HG03460 (cell line): ENCODE measurements at regions not wholly inside any gene's neighbourhood (a gene's known extent, or its start where the extent isn't known, plus 50 kb on each side); places are given as distances from the start of the nearest gene placed in this dataset.
"Not testable (repeated sequence)": the region's sequence is repeated elsewhere in the genome, so short reads cannot be mapped to it uniquely, and the experiment has no call there.

ENCODE experiments used
- ATAC-seq: cut with Tn5 transposase; IDR thresholded peaks from one replicate; pipeline ENCODE4 v1.9.1; 2021; ENCODE audit not compliant: unreplicated experiment

DNA sequence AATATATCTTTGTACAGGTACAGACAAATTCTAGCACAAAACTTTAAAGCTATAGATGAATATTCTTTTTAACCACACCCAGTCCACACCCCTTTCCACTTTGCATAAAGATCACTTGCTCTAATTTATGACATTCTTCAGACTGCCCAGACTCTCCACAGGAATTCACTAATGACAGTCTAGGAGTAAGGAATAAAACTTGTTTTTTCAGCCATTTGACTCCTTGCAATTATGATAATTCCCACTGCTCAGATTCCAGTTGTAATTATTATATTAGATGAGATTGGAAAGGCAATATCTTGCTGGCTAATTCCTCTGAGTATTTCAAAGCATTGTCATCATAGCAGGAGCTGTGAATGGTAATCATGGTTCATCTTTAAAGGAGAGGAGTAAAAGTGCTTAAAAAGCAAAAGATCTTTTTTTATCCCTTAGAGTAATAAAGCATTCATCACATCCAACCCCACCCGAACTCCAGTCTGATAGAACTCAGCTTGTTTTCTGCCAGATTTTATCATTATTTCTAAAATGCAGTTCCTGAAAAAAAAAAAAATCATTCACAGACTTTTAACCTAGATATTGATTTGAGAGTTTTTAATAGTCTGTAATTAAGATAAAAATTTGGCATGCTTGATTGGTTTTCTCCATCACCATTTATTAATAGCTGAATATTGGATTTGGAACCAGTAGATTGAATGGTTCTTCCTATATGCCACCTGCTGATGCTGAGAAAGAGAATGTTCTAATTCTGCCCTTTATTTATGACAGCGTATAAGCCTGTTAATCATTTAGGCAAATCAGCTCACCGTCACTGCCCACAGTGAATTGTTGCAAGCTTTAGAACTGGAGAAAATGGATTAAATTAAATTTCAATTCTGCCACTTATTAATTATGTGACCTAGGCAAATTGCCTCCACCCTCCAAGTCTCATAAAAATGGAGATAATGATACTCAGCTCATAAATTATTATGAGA, 93.9 kb upstream of the RASSF8 start:
- no peak for ATAC-seq

DNA sequence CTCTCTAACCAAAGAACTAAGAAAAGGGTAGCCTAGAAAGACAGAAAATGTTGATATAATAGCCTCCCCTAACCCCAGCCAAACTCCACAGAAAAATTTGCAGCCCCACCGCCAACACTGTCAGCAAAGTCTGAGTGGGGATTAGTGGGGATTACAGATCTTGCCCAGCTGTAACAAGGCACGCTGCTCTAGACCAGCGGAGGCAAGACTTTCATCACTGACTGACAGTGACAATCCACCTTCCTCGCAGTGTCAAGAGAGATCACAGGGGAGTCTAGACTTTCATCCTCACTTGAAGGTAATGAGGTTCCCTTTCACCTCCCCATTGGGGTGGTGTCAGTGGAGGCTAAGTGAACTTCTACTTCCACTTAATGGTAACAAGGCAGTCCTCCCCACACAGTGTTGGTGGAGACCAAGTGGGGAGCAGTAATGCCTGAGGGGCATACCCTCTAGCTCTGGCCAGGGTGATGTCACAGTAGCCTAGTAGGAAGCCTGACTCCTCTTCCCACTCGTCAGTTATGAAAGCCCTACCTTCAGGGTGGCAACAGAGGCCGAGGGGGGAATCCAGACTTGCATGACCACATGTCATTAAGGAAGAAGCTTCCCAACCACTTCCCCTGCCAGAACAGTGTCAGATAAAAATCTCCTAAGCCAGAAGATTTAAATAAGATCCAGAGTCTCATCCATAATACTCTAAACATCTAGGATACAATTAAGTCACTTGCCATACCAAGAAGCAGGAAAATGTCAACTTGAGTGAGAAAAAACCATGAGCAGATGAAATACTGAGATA, 91.7 kb upstream of the RASSF8 start:
- no peak for ATAC-seq

DNA sequence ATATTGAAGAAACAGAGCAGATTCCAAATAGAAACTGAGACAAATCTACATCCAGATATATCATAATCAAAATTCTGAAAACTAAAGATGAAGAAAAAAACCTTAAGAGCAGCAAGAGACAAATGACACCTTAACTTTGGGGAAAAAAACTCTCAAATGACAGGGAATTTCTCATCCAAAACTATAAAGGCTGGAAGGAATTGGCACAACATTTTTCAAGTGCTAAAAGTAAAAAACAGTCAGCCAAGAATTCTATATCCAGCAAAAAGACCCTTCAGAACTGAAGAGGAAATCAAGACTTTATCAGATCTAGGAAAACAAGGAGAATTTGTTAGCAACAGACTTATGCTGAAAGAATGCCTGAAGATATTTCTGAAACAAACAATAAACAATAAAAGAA, 90.3 kb upstream of the RASSF8 start:
- no peak for ATAC-seq

DNA sequence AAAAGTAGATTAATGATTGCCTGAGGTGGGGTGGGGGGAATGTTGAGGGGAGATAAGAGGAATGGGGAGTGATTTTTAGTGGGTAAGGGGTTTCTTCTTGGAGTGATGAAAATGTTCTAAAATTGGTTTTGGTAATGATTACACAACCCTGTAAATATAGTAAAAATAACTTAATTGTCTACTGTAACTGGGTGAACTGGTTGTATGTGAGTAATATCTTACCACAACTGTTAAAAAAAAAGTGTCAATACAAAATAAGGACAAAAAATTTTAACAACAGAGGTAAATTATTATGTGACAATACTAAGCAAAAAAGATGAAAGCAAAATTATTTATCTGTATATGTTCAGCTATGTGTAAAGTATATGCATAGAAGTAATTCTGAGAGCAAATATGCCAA, 86.3 kb upstream of the RASSF8 start:
- ATAC-seq, result no peak

DNA sequence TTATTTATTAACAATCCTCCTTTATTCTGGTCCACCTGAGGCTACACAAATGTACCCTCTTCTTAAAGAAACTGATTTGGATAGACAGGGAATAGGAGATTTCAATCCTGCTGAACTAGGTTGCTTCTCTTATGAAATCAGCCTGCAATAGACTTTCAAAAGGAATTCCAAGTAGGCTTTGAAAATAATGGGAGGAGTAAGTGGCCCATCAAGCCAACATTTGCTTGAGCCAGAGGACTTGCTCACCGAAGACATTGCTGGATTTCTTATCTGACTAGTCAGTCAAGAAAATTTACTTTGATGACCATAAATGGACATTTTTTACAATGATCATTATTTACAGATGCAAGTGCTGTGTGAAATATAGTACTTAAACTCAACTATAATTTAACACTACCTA, 82.8 kb upstream of the RASSF8 start:
- ATAC-seq, result no peak

DNA sequence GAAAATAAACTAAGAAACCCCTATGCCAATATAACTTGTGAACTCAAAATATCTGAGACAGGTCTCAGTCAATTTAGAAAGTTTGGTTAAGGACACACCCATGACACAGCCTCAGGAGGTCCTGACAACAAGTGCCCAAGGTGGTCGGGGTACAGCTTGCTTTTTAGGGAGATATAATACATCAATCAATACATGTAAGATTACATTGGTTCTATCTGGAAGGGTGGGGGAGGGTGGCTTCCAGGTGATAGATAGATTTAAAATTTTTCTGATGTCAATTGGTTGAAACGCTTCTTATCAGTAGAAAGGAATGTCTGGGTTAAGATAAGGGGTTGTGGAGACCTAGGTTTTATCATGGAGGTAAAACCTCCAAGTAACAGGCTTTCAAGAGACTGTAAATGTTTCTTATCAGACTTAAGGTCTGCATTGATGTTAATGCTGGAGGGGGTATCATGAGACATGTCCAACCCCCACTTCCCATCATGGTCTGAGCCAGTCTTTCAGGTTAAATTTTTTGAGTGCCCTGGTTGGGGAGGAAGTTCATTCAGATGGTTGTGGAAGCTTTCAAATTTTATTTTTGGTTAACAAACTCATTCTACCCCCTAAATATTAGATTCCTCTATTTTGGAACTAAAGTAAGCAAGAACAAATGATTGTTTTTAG, 82.0 kb upstream of the RASSF8 start:
- ATAC-seq, result no peak

DNA sequence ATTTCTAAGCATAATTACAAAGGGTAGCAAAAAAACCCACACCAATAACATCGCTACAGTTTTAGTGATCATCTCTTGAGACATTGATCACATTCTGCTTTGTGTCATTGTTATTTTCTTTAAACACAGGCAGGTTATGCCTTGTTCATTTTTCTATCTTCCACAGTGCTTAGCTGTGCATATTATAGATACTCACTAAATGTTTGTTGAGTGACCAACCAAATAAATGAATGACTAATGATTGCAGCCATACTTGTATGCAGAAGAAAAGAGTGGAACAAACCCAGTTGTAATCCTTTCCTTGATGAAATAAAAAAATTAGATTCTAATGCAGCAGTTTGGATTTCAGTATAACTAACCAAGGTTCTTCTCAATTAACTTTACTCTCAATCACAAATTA, 81.0 kb upstream of the RASSF8 start:
- no peak for ATAC-seq

DNA sequence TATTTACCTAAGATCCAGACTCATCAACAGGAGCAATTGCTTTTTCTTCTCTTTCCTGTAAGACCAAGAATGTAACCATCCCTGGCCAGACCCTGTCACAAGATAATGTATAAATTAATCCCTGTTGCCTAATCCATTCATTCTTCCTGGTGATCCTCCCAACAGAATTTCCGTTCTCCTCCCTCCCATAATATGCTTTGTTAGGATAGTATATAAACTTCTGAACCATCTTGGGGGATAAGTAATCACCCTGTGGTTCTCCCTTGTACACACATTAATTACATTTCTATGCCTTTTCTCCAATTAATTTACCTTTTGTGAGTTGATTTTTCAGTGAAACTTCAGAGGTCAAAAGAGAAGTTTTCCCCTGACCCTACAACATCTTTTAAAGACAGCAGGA, 76.2 kb upstream of the RASSF8 start:
- no peak for ATAC-seq

DNA sequence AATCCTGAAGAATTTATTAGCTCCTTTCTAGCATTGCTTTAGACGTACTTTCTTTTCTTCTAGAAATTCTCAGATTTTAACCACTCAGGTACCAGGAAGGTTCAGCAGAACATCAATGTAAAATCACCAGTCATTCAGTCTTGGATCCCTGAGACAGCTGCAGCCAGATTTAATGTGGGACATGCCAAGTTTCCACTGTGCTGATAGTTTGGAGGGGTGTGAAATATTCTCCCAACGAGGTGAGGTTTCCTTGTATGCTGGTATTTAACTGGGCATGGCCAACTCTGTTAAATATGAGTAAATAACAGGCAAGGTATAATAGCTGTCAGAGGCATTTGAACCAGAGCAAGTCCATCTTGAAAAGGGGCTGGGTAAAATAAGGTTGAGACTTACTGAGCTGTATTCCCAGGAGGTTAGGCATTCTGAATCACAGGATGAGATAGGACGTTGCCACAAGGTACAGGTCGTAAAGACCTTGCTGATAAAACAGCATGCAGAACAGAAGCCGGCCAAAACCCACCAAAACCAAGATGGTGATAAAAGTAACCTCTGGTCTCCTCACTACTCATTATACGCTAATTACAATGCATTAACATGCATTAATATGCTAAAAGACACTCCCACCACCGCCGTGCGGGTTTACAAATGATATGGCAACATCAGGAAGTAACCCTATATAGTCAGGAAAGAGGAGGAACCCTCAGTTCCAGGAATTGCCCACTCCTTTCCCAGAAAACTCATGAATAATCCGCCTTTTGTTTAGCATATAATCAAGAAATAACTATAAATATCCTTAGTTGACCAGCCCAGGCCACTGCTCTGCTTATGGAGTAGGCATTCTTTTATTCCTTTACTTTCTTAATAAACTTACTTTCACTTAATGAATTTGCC, 75.2 kb upstream of the RASSF8 start:
- ATAC-seq, result no peak

DNA sequence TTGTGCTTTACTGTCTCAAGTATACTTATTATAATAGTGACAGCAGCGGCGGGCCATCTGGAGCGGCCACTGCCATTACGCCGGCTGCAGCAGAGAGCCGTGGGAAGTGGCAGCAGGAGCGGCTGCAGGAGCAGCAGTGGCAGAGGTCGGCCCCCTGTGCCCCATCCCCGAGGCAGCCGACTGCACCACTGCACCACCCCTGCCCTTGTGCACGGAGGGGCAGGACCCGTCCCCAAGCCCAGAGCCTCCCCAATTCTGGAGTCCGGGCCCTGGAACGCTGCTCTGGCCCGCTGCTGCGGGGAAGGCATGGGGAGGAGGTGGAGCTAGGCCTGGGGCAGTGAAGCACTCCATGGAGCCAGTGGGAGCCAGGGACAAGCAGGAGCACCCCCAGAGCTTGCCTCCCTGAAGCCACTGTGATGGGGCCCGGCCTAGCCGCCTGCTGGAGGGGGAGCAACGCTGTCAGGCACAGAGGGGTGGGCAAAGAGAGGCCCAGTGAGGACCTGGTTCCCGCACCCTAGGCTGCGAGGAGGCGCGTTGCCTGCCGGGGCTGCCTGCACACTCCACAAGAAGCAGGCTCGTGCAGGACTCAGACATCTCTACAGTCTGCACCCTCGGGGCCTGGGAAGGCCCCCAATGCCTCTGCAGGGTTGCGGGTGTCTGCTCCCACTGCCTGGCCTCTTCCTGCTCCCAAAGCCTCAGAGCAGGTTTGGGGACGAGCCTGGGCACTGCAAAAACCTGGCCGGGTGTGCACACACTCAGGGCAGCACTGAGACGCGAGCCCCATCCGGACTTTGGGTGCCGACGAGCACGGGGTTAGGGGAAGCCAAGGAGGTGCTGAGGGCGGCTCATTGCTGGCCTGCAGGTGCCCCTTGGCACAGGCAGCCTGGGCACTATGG, 74.2 kb upstream of the RASSF8 start:
- no peak for ATAC-seq

DNA sequence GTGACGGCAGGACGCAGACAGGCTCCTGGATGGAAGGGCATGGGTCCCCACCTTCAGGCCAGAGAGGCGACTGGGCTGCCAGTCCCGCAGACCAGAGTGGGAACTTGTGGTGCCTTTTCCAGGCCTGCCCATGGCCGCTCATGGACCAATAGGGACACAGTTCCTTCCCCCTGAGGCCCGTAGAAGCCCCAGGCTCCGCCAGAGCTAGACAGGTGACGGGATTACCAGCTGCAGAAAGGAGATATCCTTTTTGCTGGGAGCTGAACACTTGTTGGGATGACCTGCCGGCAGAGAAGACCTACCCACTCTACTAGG, 73.6 kb upstream of the RASSF8 start:
- no peak for ATAC-seq

DNA sequence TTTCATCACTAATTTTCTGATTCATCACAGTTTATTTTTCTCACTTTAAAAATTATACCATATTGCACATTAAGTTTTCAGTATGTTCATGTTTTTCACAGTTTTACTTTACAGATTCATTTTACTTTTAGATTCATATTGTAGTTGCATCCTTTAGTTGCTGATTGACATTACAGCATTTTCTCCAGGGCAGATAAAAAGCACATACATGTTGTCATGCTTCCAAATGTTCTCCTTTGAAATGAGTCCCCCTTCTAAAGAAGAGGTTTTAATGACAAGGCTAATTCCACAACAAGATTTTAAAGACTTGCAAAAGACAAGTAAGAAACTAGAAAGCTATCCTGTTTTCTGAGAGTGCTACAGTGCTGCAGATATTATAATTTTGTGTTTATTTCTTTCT, 72.1 kb upstream of the RASSF8 start:
- no peak for ATAC-seq

DNA sequence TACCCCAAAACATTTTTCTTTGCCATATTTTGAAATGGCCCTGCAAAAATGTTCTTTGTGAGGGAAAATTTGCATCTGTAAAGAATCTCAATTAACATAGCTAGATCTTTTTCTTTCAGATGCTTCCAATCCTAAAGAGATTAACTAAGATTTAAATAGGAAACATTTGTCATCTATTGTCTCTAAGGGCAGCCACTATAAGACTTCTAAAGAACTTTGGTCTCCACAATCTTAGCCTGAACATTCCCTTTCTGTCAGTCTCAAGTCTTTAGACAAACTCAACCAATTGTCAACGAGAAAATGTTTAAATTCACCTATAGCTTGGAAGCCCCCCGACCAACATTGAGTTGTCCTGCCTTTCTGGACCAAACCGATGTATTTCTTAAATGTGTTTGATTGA, 71.1 kb upstream of the RASSF8 start:
- ATAC-seq, result no peak

DNA sequence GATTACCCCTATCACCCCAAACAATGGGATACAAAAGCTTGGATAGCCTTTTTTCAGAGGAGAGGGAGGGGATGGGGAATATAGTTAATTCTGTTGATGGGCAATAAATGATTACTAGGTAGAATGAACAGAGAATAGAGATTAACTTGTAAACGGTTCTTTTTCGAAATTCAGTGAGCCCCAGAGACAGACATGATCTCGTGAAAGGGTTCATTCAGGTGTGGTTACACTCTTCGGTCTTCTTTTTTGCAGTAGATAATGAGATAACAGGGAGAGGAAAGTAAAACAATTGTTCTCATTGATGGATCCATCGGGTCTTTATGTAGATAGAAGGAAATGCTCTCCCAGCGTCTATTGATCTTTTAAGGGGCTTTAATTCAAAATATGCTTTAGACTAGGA, 69.3 kb upstream of the RASSF8 start:
- ATAC-seq, result no peak

DNA sequence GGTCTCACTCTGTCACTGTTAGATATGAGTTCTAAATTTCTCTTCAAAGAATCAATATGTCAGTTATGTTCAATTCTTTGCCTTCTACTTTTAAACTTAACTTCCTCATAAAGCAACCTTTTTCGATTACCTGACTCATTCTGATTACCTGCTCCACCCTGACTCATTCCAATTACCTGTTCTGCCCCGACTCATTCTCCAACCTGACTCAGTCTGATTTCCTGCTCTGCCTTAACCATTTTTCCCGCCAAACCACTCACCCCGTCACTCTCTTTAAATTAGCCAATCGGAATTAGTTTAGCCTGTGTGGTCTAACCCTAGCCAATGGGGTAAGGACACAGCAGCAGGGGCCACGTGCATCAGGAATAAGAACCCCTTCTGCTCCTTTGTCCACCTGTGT, 67.4 kb upstream of the RASSF8 start:
- not testable (repeated sequence) for ATAC-seq

DNA sequence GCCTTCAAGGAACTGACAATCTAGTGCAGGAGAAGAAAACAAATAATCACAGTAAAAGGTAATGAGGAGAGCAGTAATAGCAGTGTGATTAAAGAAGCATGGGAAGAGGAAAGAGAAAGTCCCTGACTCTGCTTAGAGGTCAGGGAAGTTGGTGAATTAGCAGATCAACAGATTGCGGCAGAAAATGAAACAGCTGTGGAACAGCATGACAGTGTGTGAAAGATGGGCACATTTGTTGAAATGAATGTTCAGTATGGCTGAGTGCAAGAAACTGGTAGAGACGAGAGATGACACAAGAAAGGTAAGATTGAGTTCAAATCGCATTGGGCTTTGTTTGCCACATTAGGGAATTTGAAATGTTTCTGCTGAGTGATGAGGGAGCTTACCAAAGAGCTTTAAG, 63.7 kb upstream of the RASSF8 start:
- no peak for ATAC-seq

DNA sequence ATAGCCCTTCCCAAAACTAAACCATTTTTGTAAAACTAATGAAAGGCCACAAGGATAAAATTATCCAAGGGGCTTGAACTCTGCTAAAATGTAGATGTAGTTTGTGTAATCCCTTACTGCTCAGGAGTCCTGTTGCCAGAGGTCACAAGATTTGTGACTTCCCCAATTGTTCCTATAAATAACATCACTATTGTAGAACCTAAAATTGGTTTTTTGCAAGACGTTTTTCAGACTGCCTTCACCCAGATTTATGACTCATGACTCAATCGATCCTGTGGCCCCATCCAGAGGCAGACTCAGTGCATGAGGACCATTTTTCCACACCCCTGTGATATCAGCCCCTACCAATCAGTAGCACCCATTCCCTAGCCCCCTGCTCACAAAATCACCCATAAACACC, 61.5 kb upstream of the RASSF8 start:
- no peak for ATAC-seq

DNA sequence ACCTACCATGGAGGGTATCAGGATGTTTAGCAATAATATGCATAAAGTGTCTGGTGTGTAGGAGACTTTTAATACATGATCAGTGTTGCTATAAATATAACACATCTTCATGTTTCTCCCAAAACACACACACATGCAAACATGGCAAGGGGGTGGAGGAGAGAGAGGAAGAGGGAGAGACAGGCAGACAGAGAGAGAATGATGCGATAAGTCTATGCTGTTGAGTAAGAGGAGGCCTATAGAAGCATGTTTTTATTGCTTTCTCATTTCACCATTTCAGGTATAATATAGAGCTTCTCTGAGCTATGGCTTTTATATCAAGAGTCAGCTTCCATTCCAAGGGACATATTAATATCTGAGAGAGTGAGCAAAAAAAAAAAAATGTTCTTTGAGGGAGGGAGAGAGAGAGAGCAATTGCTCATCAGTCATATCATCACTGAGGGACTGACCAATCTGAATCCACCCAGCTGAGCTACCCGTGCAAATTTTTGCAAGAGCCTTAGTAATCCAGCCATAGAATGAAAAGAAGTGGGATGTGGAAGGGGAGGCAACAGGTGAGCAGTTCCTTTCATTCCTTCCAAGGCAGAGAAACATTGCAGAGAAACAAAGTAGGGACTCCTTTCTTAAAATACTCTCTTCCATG, 54.8 kb upstream of the RASSF8 start:
- ATAC-seq, result no peak

DNA sequence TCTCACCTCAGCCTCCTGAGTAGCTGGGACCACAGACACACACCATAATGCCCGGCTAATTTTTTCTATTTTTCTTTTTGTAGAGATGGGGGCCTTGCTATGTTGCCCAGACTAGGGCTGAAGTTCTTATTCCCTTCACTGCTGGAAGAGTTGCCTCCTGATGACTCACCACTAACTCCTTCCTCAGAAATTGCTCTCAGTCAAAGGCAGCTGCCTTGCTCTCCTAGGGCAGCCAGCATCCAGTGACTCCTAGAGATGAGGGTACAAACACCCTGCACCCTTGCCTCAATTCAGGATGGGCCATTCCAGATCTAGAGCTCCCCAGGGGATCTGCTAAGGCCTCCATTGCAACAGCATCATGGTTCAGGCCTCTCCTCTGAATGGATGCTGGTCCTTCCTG, 54.0 kb upstream of the RASSF8 start:
- ATAC-seq, result no peak
